A549 (cell line): ENCODE measurements at regions not wholly inside any gene's neighbourhood (a gene's known extent, or its start where the extent isn't known, plus 50 kb on each side); places are given as distances from the start of the nearest gene placed in this dataset.

Experiments
- CTCF ChIP-seq: fragments of >200 bp; sonication (Bioruptor Twin); formaldehyde crosslinking; IDR thresholded peaks from 3 replicates; pipeline ENCODE4 v1.5.1; 2016
- HMGXB4 ChIP-seq: fragments of 250-450 bp; sonication (Bioruptor Pico); IDR thresholded peaks from 2 replicates; pipeline ENCODE4 v1.5.0; 2021; ENCODE audit warnings: mild to moderate bottlenecking, moderate library complexity, borderline replicate concordance
- NPAS2 ChIP-seq: fragments of 250-450 bp; sonication (Bioruptor Pico); IDR thresholded peaks from 2 replicates; pipeline ENCODE4 v1.8.0; 2022; ENCODE audit warnings: mild to moderate bottlenecking, moderate library complexity, borderline replicate concordance
- POLR2A ChIP-seq: IDR thresholded peaks from 2 replicates; pipeline ENCODE4 v1.6.1; 2012; ENCODE audit warnings: mild to moderate bottlenecking, low read length

- TF ChIP-seq NPAS2 (CRISPR knock-in tag) (no peak), CTCF (no peak), POLR2A (no peak), HMGXB4 (CRISPR knock-in tag) (no peak)
These were observed 198.8 kb upstream of the MCTP2 start for GRCh38 chr15:94032571-94032970.
